Left ventricle myocardium inferior (tissue), 1 donor: ENCODE measurements at regions not wholly inside any gene's neighbourhood (a gene's known extent, or its start where the extent isn't known, plus 50 kb on each side); places are given as distances from the start of the nearest gene placed in this dataset.
"Not testable (repeated sequence)": the region's sequence is repeated elsewhere in the genome, so short reads cannot be mapped to it uniquely, and the experiment has no call there.

Experiments
- DNase-seq: peaks from one replicate; pipeline ENCODE4 v3.0.0-alpha.2; 2020
- H3K27ac ChIP-seq: fragments of 200-600 bp; replicated peaks from 2 replicates; pipeline ENCODE4 v1.8.0; 2021
- H3K27me3 ChIP-seq: fragments of 200-600 bp; 2 replicates; pipeline ENCODE4 v1.8.0; 2021; ENCODE audit warnings: low read depth
- H3K36me3 ChIP-seq: fragments of 200-600 bp; 2 replicates; pipeline ENCODE4 v1.8.0; 2021
- H3K4me1 ChIP-seq: fragments of 200-600 bp; 2 replicates; pipeline ENCODE4 v1.8.0; 2021
- H3K4me3 ChIP-seq: fragments of 200-600 bp; 2 replicates; pipeline ENCODE4 v1.8.0; 2021; ENCODE audit warnings: mild to moderate bottlenecking, moderate library complexity
- H3K9me3 ChIP-seq: fragments of 200-600 bp; replicated peaks from 2 replicates; pipeline ENCODE4 v1.8.0; 2021
- CTCF ChIP-seq: fragments of 200-600 bp; IDR thresholded peaks from 2 replicates; pipeline ENCODE4 v1.8.0; 2021; ENCODE audit warnings: antibody characterized with exemption, mild to moderate bottlenecking, borderline replicate concordance
- intact Hi-C: fragments of 100-400 bp; cut with micrococcal nuclease; formaldehyde crosslinking; loops from one replicate; pipeline ENCODE4 v1.11.0; 2022
- donor health status: DM: no; HTN: yes; CAD: no; lungs with severe emphysema.

- intact Hi-C loops = no loop called here
- TF ChIP-seq CTCF = no peak
- Histone ChIP-seq H3K27ac (no peak overlapping the region), H3K36me3 (no peaks in the 10 kb centered on the region), H3K4me3 (no peak overlapping the region), H3K27me3 (no peaks in the 10 kb centered on the region), H3K9me3 (no peaks in the 10 kb centered on the region), H3K4me1 (no peaks in the 10 kb centered on the region)
- DNase-seq = no peak
Observed at GRCh38 chr4:144423930-144424329, 222.0 kb upstream of the HHIP start.

GRCh38 chr4:144426023-144426422, 219.9 kb upstream of the HHIP start:
- H3K9me3 ChIP-seq, intact Hi-C loops, H3K27me3 ChIP-seq, H3K27ac ChIP-seq, H3K4me1 ChIP-seq, H3K4me3 ChIP-seq, H3K36me3 ChIP-seq, DNase-seq: not testable (repeated sequence)

- TF ChIP-seq CTCF = no peak
- Histone ChIP-seq H3K4me1 (no peaks in the 10 kb centered on the region), H3K9me3 (peaks cover 43% of the 10 kb centered on the region), H3K36me3 (no peaks in the 10 kb centered on the region), H3K27ac (no peak overlapping the region), H3K27me3 (no peaks in the 10 kb centered on the region), H3K4me3 (no peak overlapping the region)
- no peak for DNase-seq
- intact Hi-C loops = no loop called here
Observed at GRCh38 chr4:144442713-144443112, 203.2 kb upstream of the HHIP start.

GRCh38 chr4:144449611-144450010, 196.3 kb upstream of the HHIP start:
- peak; percentile 17 for DNase-seq
- intact Hi-C loops = no loop called here
- Histone ChIP-seq H3K9me3 (peaks cover 16% of the 10 kb centered on the region), H3K36me3 (no peaks in the 10 kb centered on the region), H3K4me3 (no peak overlapping the region), H3K27ac (no peak overlapping the region), H3K4me1 (no peaks in the 10 kb centered on the region), H3K27me3 (no peaks in the 10 kb centered on the region)
- TF ChIP-seq CTCF = no peak

GRCh38 chr4:144450526-144450925, 195.4 kb upstream of the HHIP start:
- TF ChIP-seq CTCF = no peak
- no peak overlapping the region for H3K27ac ChIP-seq
- intact Hi-C loops = no loop called here
- no peaks in the 10 kb centered on the region for H3K36me3 ChIP-seq
- no peaks in the 10 kb centered on the region for H3K27me3 ChIP-seq
- no peaks in the 10 kb centered on the region for H3K4me1 ChIP-seq
- no peak for DNase-seq
- H3K9me3 ChIP-seq = peaks cover 16% of the 10 kb centered on the region
- no peak overlapping the region for H3K4me3 ChIP-seq

- no peak for TF ChIP-seq CTCF
- H3K9me3 ChIP-seq = peaks cover 11% of the 10 kb centered on the region
- no peaks in the 10 kb centered on the region for H3K27me3 ChIP-seq
- no peaks in the 10 kb centered on the region for H3K4me1 ChIP-seq
- no peak overlapping the region for H3K4me3 ChIP-seq
- intact Hi-C loops = no loop called here
- H3K36me3 ChIP-seq = no peaks in the 10 kb centered on the region
- H3K27ac ChIP-seq = no peak overlapping the region
- DNase-seq = no peak
Observed at GRCh38 chr4:144451766-144452450, 194.0 kb upstream of the HHIP start.
